Dendritic cell treated with granulocyte-macrophage colony-stimulating factor and Interleukin-4, amounts not matched to agents 40 ng/mL and 50 ng/mL, for 4 days (primary cell): ENCODE measurements at regions not wholly inside any gene's neighbourhood (a gene's known extent, or its start where the extent isn't known, plus 50 kb on each side); places are given as distances from the start of the nearest gene placed in this dataset.
"Not testable (repeated sequence)": the region's sequence is repeated elsewhere in the genome, so short reads cannot be mapped to it uniquely, and the experiment has no call there.

Experiments used
- H3K27ac Mint-ChIP-seq: one replicate; pipeline ENCODE4 v1.8.0; 2022; ENCODE audit warnings: mild to moderate bottlenecking, mixed read lengths
- H3K27me3 Mint-ChIP-seq: one replicate; pipeline ENCODE4 v1.8.0; 2022; ENCODE audit warnings: mild to moderate bottlenecking, mixed read lengths
- H3K36me3 Mint-ChIP-seq: one replicate; pipeline ENCODE4 v1.8.0; 2022; ENCODE audit warnings: low read depth, mixed read lengths
- H3K4me1 Mint-ChIP-seq: one replicate; pipeline ENCODE4 v1.8.0; 2022; ENCODE audit warnings: low read depth, mixed read lengths
- H3K4me3 Mint-ChIP-seq: one replicate; pipeline ENCODE4 v1.8.0; 2022; ENCODE audit warnings: mild to moderate bottlenecking, moderate library complexity, mixed read lengths
- H3K9me3 Mint-ChIP-seq: one replicate; pipeline ENCODE4 v1.8.0; 2022; ENCODE audit warnings: mixed read lengths
- intact Hi-C: fragments of 100-400 bp; cut with micrococcal nuclease; formaldehyde crosslinking; loops from one replicate; pipeline ENCODE4 v1.15.0; 2022

DNA sequence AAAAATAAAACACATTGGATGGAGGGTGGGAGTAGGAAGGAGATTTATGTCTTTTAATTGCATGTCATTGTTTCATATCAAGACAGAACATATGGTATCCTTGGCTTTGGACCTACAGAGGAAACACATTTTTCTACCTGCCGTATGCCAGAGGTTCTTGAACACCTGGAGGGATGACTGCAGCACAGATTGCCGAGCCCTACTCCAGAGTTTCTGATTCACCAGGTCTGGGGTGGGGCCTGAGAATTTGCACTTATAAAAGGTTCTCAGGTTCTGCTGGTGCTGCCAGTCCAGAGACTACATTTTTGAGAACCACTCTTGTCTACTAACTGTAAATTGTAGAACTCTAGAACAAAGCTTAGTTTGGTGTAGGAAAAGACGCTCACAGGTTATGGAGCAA is 61.3 kb upstream of the CSPG4 start:
- H3K36me3 Mint-ChIP-seq, H3K27me3 Mint-ChIP-seq, intact Hi-C loops, H3K27ac Mint-ChIP-seq, H3K9me3 Mint-ChIP-seq, H3K4me3 Mint-ChIP-seq: not testable (repeated sequence)
- peaks cover 17% of the 10 kb centered on the region for H3K4me1 Mint-ChIP-seq

DNA sequence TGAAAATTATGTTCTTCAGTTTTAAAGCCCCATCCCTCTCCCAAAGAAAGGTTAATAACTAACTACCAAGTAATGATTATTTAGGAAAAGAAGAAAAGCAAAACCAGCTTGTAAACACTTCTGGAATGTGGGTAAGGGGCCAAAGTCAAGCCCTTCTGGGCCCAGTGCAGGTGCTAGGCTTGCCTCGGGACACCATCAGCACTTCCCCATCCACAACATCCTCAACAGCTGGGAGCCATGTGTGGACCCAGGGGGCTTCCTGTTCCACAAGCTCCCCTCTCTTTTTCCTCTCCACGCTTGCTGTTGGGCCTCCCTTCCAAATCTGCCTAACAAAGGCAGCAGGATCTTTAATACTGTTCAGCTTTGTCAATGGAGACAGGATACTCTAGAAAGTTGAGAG is 58.4 kb upstream of the CSPG4 start:
- intact Hi-C loops, H3K27ac Mint-ChIP-seq, H3K36me3 Mint-ChIP-seq, H3K27me3 Mint-ChIP-seq, H3K9me3 Mint-ChIP-seq, H3K4me3 Mint-ChIP-seq, H3K4me1 Mint-ChIP-seq: not testable (repeated sequence)

DNA sequence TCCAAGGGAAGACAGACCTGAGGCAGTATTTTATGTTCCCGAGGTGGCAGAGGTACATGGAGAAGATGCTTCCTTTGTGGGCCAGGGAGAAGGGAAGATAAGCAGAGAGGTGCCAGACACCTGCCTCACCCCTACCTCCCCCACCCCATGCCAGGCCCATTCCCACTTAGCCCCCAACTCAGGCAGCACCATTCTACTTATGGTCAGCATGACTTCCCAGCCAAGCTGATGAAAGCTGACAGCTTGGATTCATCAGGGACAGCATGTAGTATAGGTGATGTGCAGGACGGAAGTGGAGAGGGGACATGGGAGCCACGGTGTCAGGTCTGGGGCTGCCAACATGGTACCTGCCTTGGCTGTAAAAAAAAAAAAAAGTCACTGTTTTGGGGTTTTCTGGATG is 57.5 kb upstream of the CSPG4 start:
- Mint-ChIP-seq H3K4me3 (no peak overlapping the region), H3K9me3 (no peaks in the 10 kb centered on the region), H3K4me1 (no peaks in the 10 kb centered on the region), H3K27me3 (no peaks in the 10 kb centered on the region), H3K27ac (no peak overlapping the region), H3K36me3 (no peaks in the 10 kb centered on the region)
- intact Hi-C loops = no loop called here

DNA sequence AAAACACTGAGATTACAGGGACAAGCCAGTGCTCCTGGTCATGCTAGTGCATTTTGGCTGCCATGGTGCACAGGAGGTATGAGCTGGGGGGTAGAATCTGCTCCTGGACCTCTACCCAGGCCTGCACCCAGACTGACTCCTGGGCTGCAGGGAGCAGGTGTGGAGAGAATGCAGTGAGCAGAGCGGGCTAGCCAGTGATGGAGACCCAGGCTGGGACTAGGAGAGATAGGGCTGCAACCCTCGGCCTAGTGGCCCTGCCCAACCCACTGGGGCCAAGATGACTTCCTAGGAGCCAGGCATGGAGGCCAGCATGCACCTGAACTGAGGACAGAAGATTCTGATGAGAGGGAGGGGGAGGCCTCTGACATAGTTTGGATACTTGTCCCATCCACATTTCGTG is 55.9 kb upstream of the CSPG4 start:
- intact Hi-C loops, H3K4me1 Mint-ChIP-seq, H3K27ac Mint-ChIP-seq, H3K36me3 Mint-ChIP-seq, H3K9me3 Mint-ChIP-seq, H3K4me3 Mint-ChIP-seq, H3K27me3 Mint-ChIP-seq: not testable (repeated sequence)

DNA sequence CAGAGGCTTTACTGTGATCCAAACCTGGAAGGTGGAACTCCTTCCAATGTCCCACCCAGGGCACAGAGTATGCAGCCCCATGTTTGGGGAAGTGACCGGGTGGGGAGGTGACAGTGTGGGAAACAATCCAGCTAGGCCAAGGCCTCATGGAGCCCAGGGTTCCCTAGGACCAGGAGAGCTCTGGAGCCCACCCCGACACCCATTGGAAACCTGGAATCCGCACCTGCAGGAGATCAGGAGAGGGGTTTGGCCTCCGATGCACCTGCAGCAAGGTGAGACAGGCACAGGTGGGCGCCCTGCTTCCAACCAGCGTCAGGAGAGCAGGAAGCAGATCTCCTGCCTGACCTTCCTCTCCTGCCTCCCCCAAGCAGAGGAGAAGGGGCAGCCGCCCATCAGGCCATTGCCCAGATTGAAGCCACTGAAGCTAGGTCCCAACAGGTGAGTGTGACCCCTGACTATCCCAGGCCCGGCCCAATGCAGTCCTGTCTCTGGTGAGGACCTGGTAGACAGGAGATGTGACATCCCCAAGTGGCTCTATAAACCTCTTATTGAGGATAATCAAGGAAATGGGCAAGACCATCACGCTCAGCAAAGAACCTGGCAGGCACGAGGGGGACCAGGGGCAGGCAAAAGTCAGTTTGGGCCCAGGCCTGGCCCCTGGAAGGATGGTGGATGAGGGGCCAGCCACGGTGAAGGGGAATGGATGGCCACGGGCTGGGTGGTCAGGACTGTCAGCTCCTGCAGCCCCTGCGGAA is 53.1 kb upstream of the CSPG4 start:
- H3K27me3 Mint-ChIP-seq, H3K36me3 Mint-ChIP-seq, intact Hi-C loops, H3K4me1 Mint-ChIP-seq, H3K4me3 Mint-ChIP-seq, H3K9me3 Mint-ChIP-seq, H3K27ac Mint-ChIP-seq: not testable (repeated sequence)

DNA sequence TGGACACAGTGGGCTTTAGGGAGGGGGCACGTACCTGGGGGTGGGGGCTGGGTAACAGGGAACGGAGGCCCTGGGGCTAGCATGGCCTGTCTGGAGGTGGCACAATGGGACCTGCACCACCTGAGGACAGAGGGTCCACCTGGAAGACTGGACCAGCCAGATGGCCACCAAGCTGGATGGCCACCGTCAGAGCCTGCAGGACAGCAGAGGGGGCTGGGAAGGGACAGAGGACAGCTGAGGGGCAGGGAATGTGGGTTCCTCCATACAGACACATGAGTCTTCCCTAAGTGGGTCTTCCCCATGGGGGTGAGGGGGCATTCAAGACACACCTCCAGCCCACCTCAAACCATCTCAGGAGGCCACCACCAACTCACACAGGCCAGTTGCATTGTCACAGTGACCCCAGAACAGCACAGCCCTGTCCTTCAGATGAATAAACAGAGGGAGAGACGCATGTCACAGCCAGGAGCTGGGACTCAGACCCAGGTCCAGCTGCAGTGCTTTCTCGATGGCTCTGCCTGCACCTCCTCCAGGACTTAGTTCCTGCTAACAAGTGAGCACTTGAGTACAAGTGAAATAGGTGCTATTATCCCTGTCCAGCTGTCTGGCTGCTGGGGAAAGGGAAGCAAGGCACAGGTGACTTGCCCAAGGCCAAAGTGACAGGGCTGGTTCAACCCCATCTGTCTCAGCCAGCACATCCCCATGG is 52.4 kb upstream of the CSPG4 start:
- H3K27ac Mint-ChIP-seq, H3K9me3 Mint-ChIP-seq, intact Hi-C loops, H3K4me1 Mint-ChIP-seq, H3K27me3 Mint-ChIP-seq, H3K36me3 Mint-ChIP-seq, H3K4me3 Mint-ChIP-seq: not testable (repeated sequence)

DNA sequence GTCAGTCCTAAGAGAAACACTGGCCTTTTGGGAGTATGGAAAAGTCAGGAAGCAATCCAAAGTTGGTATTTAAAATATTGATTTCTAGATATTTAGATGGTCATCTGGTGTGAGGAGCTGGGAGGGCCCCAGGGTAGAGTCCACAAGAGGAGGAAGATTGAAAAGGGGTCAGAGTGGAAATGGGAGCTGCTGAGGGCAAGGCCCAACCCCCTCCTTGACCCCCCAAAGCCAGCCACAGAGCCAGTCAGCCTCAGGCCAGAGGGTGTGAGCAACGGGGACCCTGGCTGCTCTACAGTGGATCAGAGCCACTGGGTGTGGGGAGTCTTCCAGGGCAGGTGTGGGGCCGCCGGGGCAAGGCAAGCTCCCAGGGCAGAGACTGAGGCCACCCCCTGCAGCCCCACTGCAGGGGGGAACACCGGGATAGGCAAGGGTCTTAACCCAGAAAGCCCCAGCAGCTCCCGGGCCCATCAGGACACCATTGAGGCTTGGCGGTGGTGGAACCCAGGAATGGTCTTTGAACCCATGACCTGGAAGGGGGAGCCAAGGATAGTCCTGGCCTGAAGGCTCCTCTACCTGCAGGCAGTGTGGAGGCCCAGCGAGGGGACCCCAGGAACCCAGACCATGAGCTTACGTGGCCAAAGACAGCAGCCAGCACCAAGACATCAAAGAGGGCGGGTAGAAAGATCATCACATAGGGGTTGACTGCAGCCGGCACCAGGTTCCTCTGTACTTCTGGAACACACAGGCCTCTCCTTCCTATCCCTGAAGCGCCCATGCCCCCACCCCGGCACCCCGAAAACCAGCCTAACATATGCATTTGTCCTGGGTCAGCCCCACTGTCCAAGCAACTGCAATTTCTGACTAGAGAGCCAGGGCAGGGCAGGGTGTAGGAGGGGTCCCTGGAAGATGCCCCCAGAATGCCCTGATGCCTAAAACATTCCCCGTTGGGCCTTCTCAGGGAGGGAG is 51.3 kb upstream of the CSPG4 start:
- H3K9me3 Mint-ChIP-seq, H3K36me3 Mint-ChIP-seq, H3K27me3 Mint-ChIP-seq, H3K27ac Mint-ChIP-seq, H3K4me3 Mint-ChIP-seq, intact Hi-C loops: not testable (repeated sequence)
- H3K4me1 Mint-ChIP-seq = peaks cover 17% of the 10 kb centered on the region

DNA sequence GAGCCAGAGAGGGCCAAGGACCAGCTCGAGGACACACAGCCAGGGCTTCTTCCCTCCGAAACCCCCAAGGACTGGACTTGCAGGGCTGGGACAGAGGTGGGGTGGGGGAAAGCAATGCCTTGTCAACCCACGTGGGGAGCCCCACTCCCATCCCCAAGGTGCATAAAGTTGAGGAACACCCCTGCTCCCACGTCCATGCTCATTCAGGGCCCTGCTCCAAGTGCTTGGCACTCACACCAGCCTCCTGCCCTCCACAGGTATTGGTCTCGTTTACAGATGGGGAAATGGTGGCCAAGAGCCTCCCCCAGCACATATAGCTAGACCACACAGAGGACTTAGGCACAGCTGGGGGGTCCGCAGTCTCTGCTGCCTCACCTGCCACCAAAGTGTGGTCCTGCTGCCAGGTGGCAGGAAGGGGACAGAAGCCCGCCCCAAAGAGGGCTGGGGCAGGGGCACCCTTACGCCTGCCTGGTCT is 50.5 kb upstream of the CSPG4 start:
- H3K36me3 Mint-ChIP-seq = peaks cover 6% of the 10 kb centered on the region
- no peaks in the 10 kb centered on the region for H3K27me3 Mint-ChIP-seq
- intact Hi-C loops = no loop called here
- H3K4me3 Mint-ChIP-seq = no peak overlapping the region
- no peak overlapping the region for H3K27ac Mint-ChIP-seq
- H3K4me1 Mint-ChIP-seq = peaks cover 24% of the 10 kb centered on the region
- no peaks in the 10 kb centered on the region for H3K9me3 Mint-ChIP-seq
